Cardiac fibroblast (primary cell): ENCODE measurements at regions not wholly inside any gene's neighbourhood (a gene's known extent, or its start where the extent isn't known, plus 50 kb on each side); places are given as distances from the start of the nearest gene placed in this dataset.

Experiments
- DNase-seq, 2 donors: peaks; one replicate each; pipeline versions ENCODE4 v3.0.0 to v3.0.0-alpha.2; 2010; ENCODE audit warnings: low read depth in 2 of 2
- H3K4me3 ChIP-seq, 2 donors: replicated peaks in 1 of 2; 1 replicate in 1 of 2; 2 replicates in 1 of 2; pipeline ENCODE4 v1.5.1; 2011; ENCODE audit warnings: low read depth in 2 of 2, low read length in 2 of 2, mild to moderate bottlenecking in 2 of 2, moderate library complexity in 1 of 2
- CTCF ChIP-seq: IDR thresholded peaks from one replicate; pipeline ENCODE4 v1.5.1; 2011; ENCODE audit warnings: low read depth, mild to moderate bottlenecking, low read length, inconsistent platforms

GRCh38 chr7:13327669-13328068, 640.2 kb downstream of the ARL4A start:
- TF ChIP-seq CTCF, result no peak
- no peak overlapping the region for H3K4me3 ChIP-seq
- peak; percentile 16 to 36 for DNase-seq

DNA sequence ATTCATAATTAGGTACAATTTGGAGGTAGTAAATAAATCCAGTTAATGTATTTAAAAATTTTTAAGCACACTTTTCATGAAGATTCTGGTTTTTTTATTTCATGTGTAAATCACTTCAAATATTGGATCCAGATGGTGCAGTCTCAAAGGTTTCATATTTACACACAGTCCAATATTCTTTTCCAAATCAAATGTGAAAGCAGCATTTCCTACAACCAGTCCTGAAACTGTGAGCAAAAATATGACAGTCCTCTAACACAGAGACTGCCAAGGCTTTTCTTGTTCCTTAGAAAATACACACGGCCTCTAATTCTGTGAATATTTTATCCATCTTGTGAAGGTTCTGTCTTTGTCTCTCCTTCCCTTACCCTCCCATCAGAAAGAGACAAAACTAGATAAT, 645.9 kb downstream of the ARL4A start:
- H3K4me3 ChIP-seq, result no peak overlapping the region

GRCh38 chr7:13336227-13336626, 648.8 kb downstream of the ARL4A start:
- TF ChIP-seq CTCF, result no peak
- peak; percentile 22 to 40 for DNase-seq
- no peak overlapping the region for H3K4me3 ChIP-seq

More for the DNA sequence above, 645.9 kb downstream of the ARL4A start:
- no peak for TF ChIP-seq CTCF
- DNase-seq, result no peak

- no peak overlapping the region for H3K4me3 ChIP-seq
- no peak for DNase-seq
- no peak for TF ChIP-seq CTCF
Observed at GRCh38 chr7:13352677-13353076, 636.8 kb downstream of the ETV1 start.

DNA sequence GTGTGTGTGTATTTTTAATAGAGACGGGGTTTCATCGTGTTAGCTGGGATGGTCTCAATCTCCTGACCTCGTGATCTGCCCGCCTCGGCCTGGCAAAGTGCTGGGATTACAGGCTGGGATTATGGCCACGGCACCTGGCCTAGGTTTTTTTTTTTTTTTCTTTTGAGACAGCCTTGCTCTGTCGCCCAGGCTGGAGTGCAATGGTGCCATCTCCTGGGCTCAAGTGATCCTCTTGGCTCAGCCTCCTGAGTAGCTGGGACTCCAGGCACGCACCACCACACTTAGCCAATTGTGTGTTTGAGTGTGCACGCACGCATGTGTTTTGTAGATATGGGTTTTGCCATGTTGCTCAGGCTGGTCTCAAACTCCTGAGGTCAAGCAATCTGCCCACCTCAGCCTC, 629.8 kb downstream of the ETV1 start:
- DNase-seq, result no peak
- H3K4me3 ChIP-seq, result no peak overlapping the region
- no peak for TF ChIP-seq CTCF

- H3K4me3 ChIP-seq, result no peak overlapping the region
Observed at GRCh38 chr7:13386741-13387140, 602.7 kb downstream of the ETV1 start.

More at GRCh38 chr7:13386741-13387140, 602.7 kb downstream of the ETV1 start:
- no peak for DNase-seq
- no peak for TF ChIP-seq CTCF
